GM18907 (cell line): ENCODE measurements at regions not wholly inside any gene's neighbourhood (a gene's known extent, or its start where the extent isn't known, plus 50 kb on each side); places are given as distances from the start of the nearest gene placed in this dataset.
"Not testable (repeated sequence)": the region's sequence is repeated elsewhere in the genome, so short reads cannot be mapped to it uniquely, and the experiment has no call there.

Experiments
- ATAC-seq: cut with Tn5 transposase; IDR thresholded peaks from one replicate; pipeline ENCODE4 v1.9.1; 2021; ENCODE audit warnings: mild to moderate bottlenecking, moderate library complexity; ENCODE audit not compliant: unreplicated experiment

DNA sequence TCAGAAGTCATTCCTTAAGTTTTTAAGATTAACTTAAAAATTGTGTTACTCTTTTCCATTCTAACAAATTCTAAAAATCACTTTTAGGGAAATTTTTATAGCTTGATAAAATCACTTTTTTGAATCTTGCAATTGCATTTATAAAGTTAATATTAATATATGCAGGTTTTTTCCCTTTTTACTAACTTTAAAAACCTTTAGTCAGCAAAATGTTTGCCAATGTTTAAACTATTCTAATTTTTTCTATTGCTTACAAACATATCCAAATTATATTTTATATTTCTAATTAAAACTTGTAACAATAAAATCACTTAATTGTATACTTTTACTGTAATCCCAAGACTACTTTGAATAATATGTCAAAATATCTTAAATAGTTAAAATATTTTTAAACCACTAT, 839.4 kb downstream of the TBL1XR1 start:
- ATAC-seq, result no peak

- no peak for ATAC-seq
Observed at GRCh38 chr3:176354843-176355242, 842.4 kb downstream of the TBL1XR1 start.

DNA sequence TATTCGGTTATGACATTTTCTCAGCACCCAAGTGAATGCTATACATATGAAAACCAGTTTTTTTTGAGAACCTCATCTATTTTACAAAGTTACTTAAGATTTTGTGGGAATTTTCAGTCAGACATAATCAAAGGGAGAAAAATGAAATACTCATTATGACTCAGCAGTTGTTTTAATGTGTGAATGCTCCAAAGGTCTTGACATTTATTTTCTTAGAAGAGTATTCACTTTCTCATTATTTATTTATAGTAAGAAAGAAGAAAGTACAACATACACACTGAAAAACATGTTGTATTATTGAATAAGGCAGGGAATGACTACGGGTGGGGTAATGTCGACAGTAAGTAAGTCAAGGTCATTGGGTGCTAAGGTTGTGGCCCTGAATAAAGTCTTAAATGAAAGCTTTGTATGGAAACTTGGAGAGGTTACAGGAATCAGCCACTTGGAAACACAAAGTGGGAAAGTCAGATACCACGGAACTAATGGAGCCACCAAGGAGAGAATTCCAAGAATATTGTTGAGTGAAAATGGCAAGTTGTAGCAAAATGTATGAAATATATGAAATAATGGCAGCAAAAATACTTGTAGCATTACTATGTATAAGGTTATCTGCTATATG, 844.5 kb downstream of the TBL1XR1 start:
- ATAC-seq, result no peak

GRCh38 chr3:176351408-176351807, 845.9 kb downstream of the TBL1XR1 start:
- ATAC-seq, result no peak

- ATAC-seq, result no peak
Observed at GRCh38 chr3:176349706-176350105, 847.6 kb downstream of the TBL1XR1 start.

GRCh38 chr3:176347424-176348146, 849.7 kb downstream of the TBL1XR1 start:
- ATAC-seq, result no peak

- ATAC-seq, result no peak
Observed at GRCh38 chr3:176341963-176342362, 855.3 kb downstream of the TBL1XR1 start.

- no peak for ATAC-seq
Observed at GRCh38 chr3:176328666-176329065, 868.6 kb downstream of the TBL1XR1 start.

GRCh38 chr3:176328198-176328597, 869.1 kb downstream of the TBL1XR1 start:
- ATAC-seq, result no peak

GRCh38 chr3:176326894-176327490, 870.3 kb downstream of the TBL1XR1 start:
- ATAC-seq, result not testable (repeated sequence)

DNA sequence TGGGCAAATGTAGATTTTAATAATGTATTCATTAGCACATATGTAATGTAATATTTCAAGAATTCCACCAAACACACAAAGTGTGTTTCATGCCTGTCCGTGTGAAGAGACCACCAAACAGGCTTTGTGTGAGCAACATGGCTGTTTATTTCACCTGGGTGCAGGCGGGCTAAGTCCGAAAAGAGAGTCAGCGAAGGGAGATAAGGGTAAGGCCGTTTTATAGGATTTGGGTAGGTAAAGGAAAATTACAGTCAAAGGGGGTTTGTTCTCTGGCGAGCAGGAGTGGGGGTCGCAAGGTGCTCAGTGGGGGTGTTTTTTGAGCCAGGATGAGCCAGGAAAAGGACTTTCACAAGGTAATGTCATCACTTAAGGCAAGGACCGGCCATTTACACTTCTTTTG, 875.8 kb downstream of the TBL1XR1 start:
- ATAC-seq, result not testable (repeated sequence)

DNA sequence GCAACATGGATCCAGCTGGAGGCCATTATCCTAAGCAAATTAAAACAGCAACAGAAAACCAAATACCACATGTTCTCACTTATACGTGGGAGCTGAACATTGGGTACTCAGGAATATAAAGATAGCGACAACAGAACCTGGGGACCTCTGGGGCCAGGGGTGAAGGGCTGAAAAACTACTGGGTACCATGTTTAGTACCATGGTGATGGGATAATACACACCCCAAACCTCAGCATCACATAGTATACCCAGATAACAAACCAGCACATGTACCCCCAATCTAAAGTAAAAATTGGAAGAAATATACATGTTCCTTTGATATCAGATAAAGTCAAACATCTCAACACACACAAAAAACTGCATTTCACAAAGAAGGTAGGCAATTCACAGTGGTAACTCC, 876.2 kb downstream of the TBL1XR1 start:
- ATAC-seq, result no peak

GRCh38 chr3:176313426-176313825, 883.9 kb downstream of the TBL1XR1 start:
- ATAC-seq, result no peak

GRCh38 chr3:176310641-176311040, 886.6 kb downstream of the TBL1XR1 start:
- no peak for ATAC-seq

DNA sequence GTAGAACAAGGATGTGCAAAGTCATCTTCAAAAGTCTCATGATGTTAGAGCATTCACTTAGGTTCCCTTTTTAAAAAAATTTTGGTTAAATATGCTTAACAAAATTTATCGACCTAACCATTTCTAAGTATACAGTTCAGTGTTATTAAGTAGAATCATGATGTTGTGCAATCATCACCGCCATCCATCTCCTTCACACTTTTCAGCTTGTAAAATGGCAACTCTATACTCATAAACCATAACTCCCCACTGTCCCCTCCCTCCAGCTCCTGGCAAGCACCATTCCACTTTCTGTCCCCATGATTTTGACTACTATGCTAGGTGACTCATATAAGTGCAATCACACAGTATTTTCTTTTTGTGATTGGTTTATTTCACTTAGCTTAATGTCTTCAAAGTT, 895.0 kb downstream of the TBL1XR1 start:
- no peak for ATAC-seq

DNA sequence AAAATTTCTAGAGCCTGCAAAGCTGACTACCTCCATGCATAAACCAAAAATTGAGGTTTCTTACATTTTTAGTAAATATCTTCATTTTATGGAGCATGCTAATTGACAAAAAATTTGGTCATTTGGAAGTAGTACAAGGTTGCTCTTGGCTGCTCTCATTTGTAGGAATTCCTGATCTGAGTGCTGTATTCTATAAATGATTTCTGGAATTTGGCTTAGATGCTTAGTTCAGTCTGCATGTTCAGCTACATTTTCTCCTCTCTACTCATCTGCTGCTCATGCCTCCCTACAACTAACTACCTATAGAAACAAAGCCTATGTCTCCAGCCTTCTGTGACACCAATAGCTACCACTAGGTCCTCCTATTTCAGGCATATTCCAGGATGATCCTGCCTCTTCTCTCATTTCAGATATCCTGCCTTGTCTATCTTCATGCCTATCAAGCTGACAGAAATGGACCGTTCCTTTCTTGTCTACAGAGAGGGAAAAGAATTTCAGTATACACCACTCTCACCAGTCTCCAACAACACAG, 901.1 kb downstream of the TBL1XR1 start:
- no peak for ATAC-seq

DNA sequence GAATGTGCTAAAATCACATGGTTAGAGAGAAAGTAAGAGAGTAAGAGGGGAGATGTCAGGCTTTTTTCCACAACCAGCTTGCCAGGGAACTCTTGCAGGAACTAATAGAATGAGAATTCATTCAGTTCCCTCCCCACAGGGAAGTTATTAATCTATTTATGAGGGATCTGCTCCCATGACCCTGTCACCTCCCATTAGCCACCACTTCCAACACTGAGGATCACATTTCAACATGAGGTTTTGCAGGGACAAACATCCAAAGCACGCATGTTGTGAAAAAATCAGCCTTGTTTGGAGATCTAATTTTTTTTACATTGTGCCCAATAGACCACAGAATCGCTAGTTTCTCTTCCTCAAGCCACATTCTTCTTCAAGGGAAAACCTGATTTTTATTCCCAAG, 904.0 kb downstream of the TBL1XR1 start:
- ATAC-seq, result no peak

DNA sequence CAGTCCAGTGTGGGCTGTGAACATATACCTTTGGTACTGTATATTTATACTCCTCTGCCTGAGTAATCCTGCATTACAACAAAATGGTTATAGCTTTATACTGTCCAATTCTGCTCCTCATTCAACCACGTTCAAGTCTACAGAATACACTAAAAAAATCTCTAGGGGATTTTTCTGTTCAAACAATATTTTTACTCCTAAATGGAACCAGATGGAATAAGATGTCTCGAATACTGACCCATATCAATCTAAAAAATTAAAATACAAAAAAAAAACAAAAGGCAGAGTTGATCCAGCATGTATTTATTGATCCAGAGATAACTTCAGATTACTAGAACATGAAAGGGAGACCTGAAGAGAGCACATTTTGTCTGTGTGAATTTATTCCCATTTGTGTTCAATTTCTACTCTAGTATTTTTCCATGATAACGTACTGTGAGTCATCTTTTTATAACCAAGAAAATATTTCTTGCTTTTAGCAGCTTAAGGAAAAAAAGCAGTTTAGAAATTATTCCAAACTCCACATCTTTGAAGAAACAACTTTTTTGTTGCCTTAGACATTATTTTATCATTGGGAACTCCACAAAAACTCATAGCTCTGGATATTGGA, 910.7 kb downstream of the TBL1XR1 start:
- ATAC-seq, result no peak

GRCh38 chr3:176275538-176275937, 921.7 kb downstream of the TBL1XR1 start:
- ATAC-seq, result no peak

GRCh38 chr3:176275113-176275512, 922.2 kb downstream of the TBL1XR1 start:
- no peak for ATAC-seq

- no peak for ATAC-seq
Observed at GRCh38 chr3:176274161-176274560, 923.1 kb downstream of the TBL1XR1 start.

DNA sequence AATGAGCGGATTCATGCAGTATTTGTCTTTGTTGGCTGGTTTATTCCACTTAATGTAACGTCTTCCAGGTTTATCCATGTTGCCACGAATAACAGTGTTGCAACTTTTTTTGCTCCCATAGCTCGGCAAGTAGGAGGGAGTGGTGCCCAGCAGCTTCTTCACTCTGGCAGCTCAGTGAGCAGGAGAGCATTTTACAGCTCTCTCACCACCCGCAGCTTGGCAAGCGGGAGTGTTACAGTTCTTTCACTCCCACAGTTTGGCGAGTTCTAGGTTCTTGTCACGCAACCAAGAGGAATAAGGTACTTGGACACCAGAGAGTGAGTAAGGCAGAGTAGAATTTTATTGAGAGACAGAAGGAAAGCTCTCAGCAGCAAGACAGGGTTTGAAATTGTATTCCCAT, 935.2 kb downstream of the TBL1XR1 start:
- no peak for ATAC-seq
